GM23338 (cell line): ENCODE measurements at regions not wholly inside any gene's neighbourhood (a gene's known extent, or its start where the extent isn't known, plus 50 kb on each side); places are given as distances from the start of the nearest gene placed in this dataset.

Source experiments
- ATAC-seq: fragments of 200-7000 bp; cut with Tn5 transposase; 3 replicates; pipeline ENCODE4 v1.9.1; 2020
- DNase-seq: peaks from one replicate; pipeline ENCODE4 v3.0.0-alpha.2; 2015; ENCODE audit warnings: low spot score
- H2AFZ ChIP-seq: fragments of 200-600 bp; sonication (generic); 2 replicates; pipeline ENCODE4 v1.8.0; 2016; ENCODE audit warnings: antibody characterized with exemption, mild to moderate bottlenecking, moderate library complexity
- H3F3A ChIP-seq: fragments of 200-600 bp; sonication (generic); replicated peaks from 2 replicates; pipeline ENCODE4 v1.8.0; 2017; ENCODE audit warnings: antibody characterized with exemption, mixed run types, low read depth
- H3K27ac ChIP-seq: fragments of 200-600 bp; sonication (generic); 2 replicates; pipeline ENCODE4 v1.6.1; 2016; ENCODE audit warnings: low read depth
- H3K27me3 ChIP-seq: fragments of 200-600 bp; sonication (generic); 2 replicates; pipeline ENCODE4 v1.8.0; 2016; ENCODE audit warnings: mild to moderate bottlenecking, mixed run types, moderate library complexity; ENCODE audit not compliant: insufficient read depth
- H3K36me3 ChIP-seq: fragments of 200-600 bp; sonication (generic); 2 replicates; pipeline ENCODE4 v1.8.0; 2016; ENCODE audit warnings: mild to moderate bottlenecking; ENCODE audit not compliant: insufficient read depth
- H3K4me1 ChIP-seq: fragments of 200-600 bp; sonication (generic); 2 replicates; pipeline ENCODE4 v1.8.0; 2016; ENCODE audit warnings: mild to moderate bottlenecking, moderate library complexity; ENCODE audit not compliant: insufficient read depth
- H3K4me2 ChIP-seq: fragments of 200-600 bp; sonication (generic); 2 replicates; pipeline ENCODE4 v1.7.1; 2017; ENCODE audit warnings: mixed run types
- H3K4me3 ChIP-seq: fragments of 200-600 bp; sonication (generic); 2 replicates; pipeline ENCODE4 v1.6.1; 2016; ENCODE audit warnings: mixed run types
- H3K79me2 ChIP-seq: fragments of 200-600 bp; sonication (generic); replicated peaks from 2 replicates; pipeline ENCODE4 v1.8.0; 2017; ENCODE audit warnings: mild to moderate bottlenecking; ENCODE audit not compliant: insufficient read depth
- H3K9me2 ChIP-seq: fragments of 200-600 bp; sonication (generic); 2 replicates; pipeline ENCODE4 v1.8.0; 2017; ENCODE audit not compliant: insufficient read depth
- H4K20me1 ChIP-seq: fragments of 200-600 bp; sonication (generic); replicated peaks from 2 replicates; pipeline ENCODE4 v1.8.0; 2017; ENCODE audit warnings: mild to moderate bottlenecking; ENCODE audit not compliant: insufficient read depth
- H3K27ac Mint-ChIP-seq: 2 replicates; pipeline ENCODE4 v1.8.0; 2020; ENCODE audit warnings: inconsistent platforms, mild to moderate bottlenecking, moderate library complexity, mixed read lengths
- H3K27me3 Mint-ChIP-seq: 3 replicates; pipeline ENCODE4 v1.8.0; 2022; ENCODE audit warnings: low read depth, mild to moderate bottlenecking, moderate library complexity, mixed read lengths, inconsistent platforms; ENCODE audit not compliant: insufficient read depth, poor library complexity
- H3K36me3 Mint-ChIP-seq: 3 replicates; pipeline ENCODE4 v1.8.0; 2021; ENCODE audit warnings: low read depth, mild to moderate bottlenecking, inconsistent platforms, moderate library complexity, mixed read lengths
- H3K4me1 Mint-ChIP-seq: 3 replicates; pipeline ENCODE4 v1.8.0; 2020; ENCODE audit warnings: mild to moderate bottlenecking, inconsistent platforms, mixed read lengths
- H3K4me3 Mint-ChIP-seq: 3 replicates; pipeline ENCODE4 v1.8.0; 2021; ENCODE audit warnings: moderate library complexity, mild to moderate bottlenecking, inconsistent platforms, mixed read lengths
- H3K9me3 Mint-ChIP-seq: 3 replicates; pipeline ENCODE4 v1.8.0; 2020; ENCODE audit warnings: moderate library complexity, mild to moderate bottlenecking, inconsistent platforms, mixed read lengths
- CTCF ChIP-seq, 2 experiments: fragments of 200-600 bp in 1 of 2; sonication (generic) in 1 of 2; conservative IDR thresholded peaks; 2 replicates each; pipeline versions ENCODE4 v1.5.1 to v1.6.1; 2016 to 2017; ENCODE audit warnings: antibody characterized with exemption in 2 of 2, low read depth in 2 of 2, mild to moderate bottlenecking in 2 of 2, moderate library complexity in 1 of 2
- EZH2phosphoT487 ChIP-seq: fragments of 200-600 bp; sonication (generic); IDR thresholded peaks from one replicate; pipeline ENCODE4 v1.8.1; 2018; ENCODE audit warnings: antibody characterized with exemption; ENCODE audit not compliant: unreplicated experiment
- NANOG ChIP-seq: IDR thresholded peaks from 2 replicates; pipeline ENCODE4 v1.6.1; 2016; ENCODE audit warnings: antibody characterized with exemption, borderline replicate concordance
- REST ChIP-seq: IDR thresholded peaks from one replicate; pipeline ENCODE4 v1.6.1; 2018; ENCODE audit warnings: antibody characterized with exemption; ENCODE audit not compliant: unreplicated experiment
- ZNF331 ChIP-seq: fragments of 250-450 bp; sonication (Bioruptor Pico); IDR thresholded peaks from 2 replicates; pipeline ENCODE4 v1.5.0; 2020; ENCODE audit warnings: low read depth, mild to moderate bottlenecking, moderate library complexity
- ZNF462 ChIP-seq: fragments of 250-450 bp; sonication (Bioruptor Pico); IDR thresholded peaks from 2 replicates; pipeline ENCODE4 v1.5.0; 2020; ENCODE audit warnings: mild to moderate bottlenecking, moderate library complexity

GRCh38 chr4:187046471-187046870 is 322.8 kb upstream of the FAT1 start:
- Histone ChIP-seq H3K36me3 (peaks cover 9% of the 10 kb centered on the region; the same call in 1 of the 2 replicates), H2AFZ (0 out of 2 replicates have a peak overlapping the region, but pooled peaks have one; percentile 20), H3K4me3 (no peak overlapping the region), H3K4me1 (no peaks in the 10 kb centered on the region), H3F3A (no peaks in the 10 kb centered on the region), H4K20me1 (no peaks in the 10 kb centered on the region), H3K27me3 (no peaks in the 10 kb centered on the region), H3K27ac (no peak overlapping the region), H3K79me2 (no peaks in the 10 kb centered on the region), H3K9me2 (no peaks in the 10 kb centered on the region; the same call in 1 of the 2 replicates), H3K4me2 (no peak overlapping the region)
- Mint-ChIP-seq H3K4me1 (no peaks in the 10 kb centered on the region), H3K27ac (no peak overlapping the region), H3K27me3 (peaks cover 8% of the 10 kb centered on the region), H3K9me3 (peaks cover 30% of the 10 kb centered on the region), H3K36me3 (peaks cover 20% of the 10 kb centered on the region), H3K4me3 (no peak overlapping the region)
- DNase-seq, result no peak
- TF ChIP-seq EZH2phosphoT487 (no peak), REST (no peak), ZNF331 (no peak)
- no peak for ATAC-seq

- no peak overlapping the region for H3K4me3 Mint-ChIP-seq
- H3K9me3 Mint-ChIP-seq, result no peaks in the 10 kb centered on the region
- H3K36me3 Mint-ChIP-seq, result no peaks in the 10 kb centered on the region
- Histone ChIP-seq H2AFZ (no peak overlapping the region), H3K27me3 (no peaks in the 10 kb centered on the region), H3K36me3 (no peaks in the 10 kb centered on the region), H3K4me1 (no peaks in the 10 kb centered on the region; the same call in 1 of the 2 replicates), H3F3A (no peaks in the 10 kb centered on the region), H3K4me3 (no peak overlapping the region), H3K4me2 (no peak overlapping the region), H3K9me2 (no peaks in the 10 kb centered on the region), H3K27ac (no peak overlapping the region), H3K79me2 (no peaks in the 10 kb centered on the region), H4K20me1 (no peaks in the 10 kb centered on the region)
- TF ChIP-seq REST (no peak), CTCF (conservative IDR thresholded peaks at IDR 0.05; ENCODE audit: low read depth in 2 of 2) (no peak), NANOG (no peak), ZNF331 (no peak), ZNF462 (CRISPR knock-in tag) (no peak)
- ATAC-seq (no peak), DNase-seq (no peak)
- H3K4me1 Mint-ChIP-seq, result peaks cover 5% of the 10 kb centered on the region; the same call in 2 of the 3 replicates
- peaks cover 2% of the 10 kb centered on the region for H3K27me3 Mint-ChIP-seq
- no peak overlapping the region for H3K27ac Mint-ChIP-seq
These were observed 335.4 kb upstream of the FAT1 start for GRCh38 chr4:187059021-187059420.
